CD14-positive monocyte (primary cell): ENCODE measurements at regions not wholly inside any gene's neighbourhood (a gene's known extent, or its start where the extent isn't known, plus 50 kb on each side); places are given as distances from the start of the nearest gene placed in this dataset.

ENCODE experiments used
- DNase-seq, 3 donors: peaks; one replicate each; pipeline ENCODE4 v3.0.0-alpha.2; 2011 to 2022
- H2AFZ ChIP-seq: 2 replicates; pipeline ENCODE4 v1.6.0; 2012; ENCODE audit warnings: mild to moderate bottlenecking, low read depth, low read length, inconsistent platforms; ENCODE audit not compliant: insufficient read depth, poor library complexity, severe bottlenecking
- H3K27ac ChIP-seq, 2 donors: 1 replicate in 1 of 2; 2 replicates in 1 of 2; pipeline ENCODE4 v1.5.1; 2012 to 2013; ENCODE audit warnings: low read length in 2 of 2, control low read depth in 1 of 2, inconsistent platforms in 1 of 2, low read depth in 1 of 2, mild to moderate bottlenecking in 1 of 2
- H3K27me3 ChIP-seq, 2 donors: one replicate each; pipeline versions ENCODE4 v1.6.0 to v1.6.1; 2011 to 2013; ENCODE audit warnings: low read length in 2 of 2; ENCODE audit not compliant: control insufficient read depth in 2 of 2, insufficient read depth in 2 of 2
- H3K36me3 ChIP-seq, 2 donors: replicated peaks in 1 of 2; 1 replicate in 1 of 2; 2 replicates in 1 of 2; pipeline versions ENCODE4 v1.5.1 to v1.6.1; 2012 to 2013; ENCODE audit warnings: low read length in 2 of 2, control low read depth in 1 of 2, inconsistent platforms in 1 of 2, mild to moderate bottlenecking in 1 of 2; ENCODE audit not compliant: insufficient read depth in 2 of 2, control insufficient read depth in 1 of 2
- H3K4me1 ChIP-seq, 2 donors: 1 replicate in 1 of 2; 2 replicates in 1 of 2; pipeline versions ENCODE4 v1.5.1 to v1.6.1; 2012 to 2013; ENCODE audit warnings: low read length in 2 of 2, control low read depth in 1 of 2, inconsistent platforms in 1 of 2, mild to moderate bottlenecking in 1 of 2, moderate library complexity in 1 of 2; ENCODE audit not compliant: insufficient read depth in 2 of 2, control insufficient read depth in 1 of 2
- H3K4me2 ChIP-seq: replicated peaks from 2 replicates; pipeline ENCODE3; 2012; ENCODE audit warnings: low read length, moderate library complexity, mild to moderate bottlenecking; ENCODE audit not compliant: poor library complexity, severe bottlenecking; ENCODE audit errors: extremely low read depth
- H3K4me3 ChIP-seq, 3 experiments: fragments of 200-600 bp in 1 of 3; sonication (generic) in 1 of 3; replicated peaks in 1 of 3; 1 replicate in 2 of 3; 2 replicates in 1 of 3; pipeline ENCODE4 v1.5.1; 2011 to 2013; ENCODE audit warnings: low read length in 3 of 3, mild to moderate bottlenecking in 3 of 3, control low read depth in 2 of 3, low read depth in 2 of 3, inconsistent platforms in 1 of 3, moderate library complexity in 1 of 3
- H3K79me2 ChIP-seq: 2 replicates; pipeline ENCODE4 v1.6.0; 2012; ENCODE audit warnings: mild to moderate bottlenecking, control low read depth, inconsistent platforms, low read length, moderate library complexity; ENCODE audit not compliant: insufficient read depth
- H3K9ac ChIP-seq: 2 replicates; pipeline ENCODE4 v1.6.0; 2017; ENCODE audit warnings: low read length, mild to moderate bottlenecking; ENCODE audit not compliant: insufficient read depth, poor library complexity, severe bottlenecking
- H3K9me3 ChIP-seq, 2 donors: replicated peaks in 1 of 2; 1 replicate in 1 of 2; 2 replicates in 1 of 2; pipeline versions ENCODE4 v1.5.1 to v1.6.1; 2012 to 2013; ENCODE audit warnings: low read length in 2 of 2, control low read depth in 1 of 2; ENCODE audit not compliant: control insufficient read depth in 1 of 2, insufficient read depth in 1 of 2
- H4K20me1 ChIP-seq: 2 replicates; pipeline ENCODE4 v1.6.0; 2012; ENCODE audit warnings: mild to moderate bottlenecking, low read length, control low read depth, moderate library complexity; ENCODE audit not compliant: insufficient read depth
- H3K27ac Mint-ChIP-seq, 7 donors: one replicate each; pipeline ENCODE4 v1.8.0; 2020; ENCODE audit warnings: mild to moderate bottlenecking in 7 of 7, mixed read lengths in 7 of 7, moderate library complexity in 6 of 7, inconsistent platforms in 2 of 7
- H3K27me3 Mint-ChIP-seq, 3 donors: one replicate each; pipeline ENCODE4 v1.8.0; 2021 to 2022; ENCODE audit warnings: low read depth in 3 of 3, mild to moderate bottlenecking in 3 of 3, mixed read lengths in 3 of 3, moderate library complexity in 3 of 3, inconsistent platforms in 1 of 3
- H3K36me3 Mint-ChIP-seq, 2 donors: one replicate each; pipeline ENCODE4 v1.8.0; 2020; ENCODE audit warnings: mixed read lengths in 2 of 2, inconsistent platforms in 1 of 2, mild to moderate bottlenecking in 1 of 2
- H3K4me1 Mint-ChIP-seq: one replicate; pipeline ENCODE4 v1.8.0; 2020; ENCODE audit warnings: mild to moderate bottlenecking, mixed read lengths
- H3K4me3 Mint-ChIP-seq, 2 donors: one replicate each; pipeline ENCODE4 v1.8.0; 2020; ENCODE audit warnings: mild to moderate bottlenecking in 2 of 2, mixed read lengths in 2 of 2, moderate library complexity in 1 of 2
- H3K9me3 Mint-ChIP-seq, 7 donors: one replicate each; pipeline ENCODE4 v1.8.0; 2020 to 2022; ENCODE audit warnings: mixed read lengths in 7 of 7, mild to moderate bottlenecking in 6 of 7, moderate library complexity in 6 of 7, inconsistent platforms in 2 of 7
- CTCF ChIP-seq: fragments of 200-600 bp; IDR thresholded peaks from one replicate; pipeline ENCODE4 v1.8.0; 2022; ENCODE audit warnings: antibody characterized with exemption, mild to moderate bottlenecking
- WGBS: methylation state at CpG from one replicate; pipeline ENCODE4 v1.1.5; 2013; ENCODE audit warnings: missing lambda C conversion rate; ENCODE audit not compliant: insufficient coverage; 5-methylcytosine and 5-hydroxymethylcytosine counted together
- intact Hi-C, 2 donors: fragments of 100-400 bp; cut with micrococcal nuclease; formaldehyde crosslinking; loops; one replicate each; pipeline versions ENCODE4 v1.15.0 to v1.15.1; 2023

DNA sequence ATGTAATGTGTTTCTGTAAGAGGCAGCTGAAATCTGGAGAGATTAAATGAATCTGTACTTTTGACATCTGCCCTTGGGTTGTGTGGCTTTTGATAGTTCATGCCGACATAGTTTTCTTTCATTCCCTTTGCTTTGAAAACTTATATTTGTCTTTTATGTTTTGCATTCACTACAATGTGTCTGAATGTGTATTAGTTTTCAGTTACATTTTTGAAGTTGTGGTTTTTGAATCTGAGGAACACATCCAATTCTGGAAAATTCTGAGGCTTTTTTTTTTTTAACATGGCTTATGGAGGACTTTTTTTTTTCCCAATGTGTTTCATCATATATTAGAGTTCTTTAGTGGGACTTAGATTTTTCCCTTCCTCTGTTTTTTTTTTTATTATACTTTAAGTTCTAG is 683.7 kb upstream of the SOX9 start:
- Histone ChIP-seq H3K36me3 (no peaks in the 10 kb centered on the region), H3K4me3 (no peak overlapping the region), H3K79me2 (no peaks in the 10 kb centered on the region), H3K4me2 (no peak overlapping the region), H3K9me3 (no peaks in the 10 kb centered on the region), H3K27me3 (no peaks in the 10 kb centered on the region), H3K9ac (no peak overlapping the region), H4K20me1 (no peaks in the 10 kb centered on the region), H2AFZ (no peak overlapping the region), H3K27ac (no peak overlapping the region), H3K4me1 (no peaks in the 10 kb centered on the region)
- peaks cover 0 to 2% (median 1%) of the 10 kb centered on the region in 3 donors for H3K27me3 Mint-ChIP-seq
- no CpG with 5 or more reads among the region's 1 CpG for WGBS
- H3K4me3 Mint-ChIP-seq: no peak overlapping the region
- no peak overlapping the region for H3K27ac Mint-ChIP-seq
- TF ChIP-seq CTCF: no peak
- H3K36me3 Mint-ChIP-seq: no peaks in the 10 kb centered on the region
- DNase-seq: no peak
- intact Hi-C loops: no loop called here
- peaks cover 0 to 7% (median 3%) of the 10 kb centered on the region in 7 donors for H3K9me3 Mint-ChIP-seq
- H3K4me1 Mint-ChIP-seq: no peaks in the 10 kb centered on the region

DNA sequence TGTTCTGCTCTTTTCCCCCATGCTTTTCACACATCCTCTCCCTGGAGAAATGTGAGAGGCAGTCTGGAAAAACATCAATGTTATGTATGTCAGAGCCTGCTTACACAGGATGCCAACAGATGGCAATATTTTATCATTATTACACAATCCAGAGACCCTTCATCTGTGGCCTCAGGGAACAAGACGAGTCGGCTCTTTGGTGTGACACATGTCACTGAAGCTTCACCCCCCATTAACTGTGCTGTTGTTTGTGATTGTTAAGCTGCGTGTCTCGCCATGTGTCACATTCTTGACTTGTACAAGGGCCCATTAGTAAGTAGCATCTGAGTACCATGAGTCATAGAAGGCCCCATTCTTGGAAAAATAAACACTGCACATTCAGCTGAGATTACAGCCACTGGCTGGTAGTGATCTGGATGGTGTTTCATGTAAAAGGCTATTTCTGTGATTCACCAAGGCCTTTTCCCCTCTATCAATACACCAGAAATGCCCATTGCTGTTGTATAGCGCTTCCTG is 682.1 kb upstream of the SOX9 start:
- no CpG with 5 or more reads among the region's 5 CpGs for WGBS
- Mint-ChIP-seq H3K4me3 (no peak overlapping the region), H3K36me3 (no peaks in the 10 kb centered on the region), H3K9me3 (peaks cover 0 to 10% (median 3%) of the 10 kb centered on the region in 7 donors), H3K27ac (no peak overlapping the region), H3K27me3 (peaks cover 0 to 2% (median 1%) of the 10 kb centered on the region in 3 donors), H3K4me1 (no peaks in the 10 kb centered on the region)
- DNase-seq: no peak
- Histone ChIP-seq H4K20me1 (no peaks in the 10 kb centered on the region), H2AFZ (no peak overlapping the region), H3K36me3 (no peaks in the 10 kb centered on the region), H3K79me2 (no peaks in the 10 kb centered on the region), H3K9ac (no peak overlapping the region), H3K4me1 (no peaks in the 10 kb centered on the region), H3K9me3 (no peaks in the 10 kb centered on the region), H3K4me3 (no peak overlapping the region), H3K27me3 (no peaks in the 10 kb centered on the region), H3K4me2 (no peak overlapping the region), H3K27ac (no peak overlapping the region)
- no peak for TF ChIP-seq CTCF
- intact Hi-C loops: no loop called here
